H1 (cell line): ENCODE measurements at regions not wholly inside any gene's neighbourhood (a gene's known extent, or its start where the extent isn't known, plus 50 kb on each side); places are given as distances from the start of the nearest gene placed in this dataset.

Source experiments
- CTCF ChIA-PET: fragments of 300-600 bp; sonication (Branson Sonifier 250); formaldehyde crosslinking; loops from one replicate; lab custom pipeline; 2021; ENCODE audit not compliant: partially characterized antibody; lab: Charles Lee
- POLR2A ChIA-PET: fragments of 300-600 bp; sonication (Branson Sonifier 250); formaldehyde crosslinking; loops from one replicate; lab custom pipeline; 2021; ENCODE audit warnings: inconsistent platforms; ENCODE audit not compliant: partially characterized antibody; lab: Charles Lee
- DNase-seq, 2 experiments: peaks; one replicate each; pipeline versions ENCODE4 v3.0.0 to v3.0.0-alpha.2; 2010 to 2022; ENCODE audit warnings: low spot score in 2 of 2, low read depth in 1 of 2, mixed read lengths in 1 of 2
- FAIRE-seq: peaks from 2 replicates; lab custom pipeline; 2011; peaks lifted over from hg19 to GRCh38; lab: Jason Lieb, UNC
- H2AFZ ChIP-seq: 2 replicates; pipeline ENCODE4 v1.8.1; 2012; ENCODE audit warnings: low read length, inconsistent platforms
- H2AK5ac ChIP-seq: 2 replicates; pipeline ENCODE4 v1.6.1; 2013; ENCODE audit warnings: low read depth, low read length
- H2BK120ac ChIP-seq: replicated peaks from 2 replicates; pipeline ENCODE3; 2013; ENCODE audit warnings: low read depth, low read length, inconsistent platforms
- H2BK12ac ChIP-seq: 2 replicates; pipeline ENCODE4 v1.6.1; 2013; ENCODE audit warnings: low read depth, low read length
- H2BK15ac ChIP-seq: 2 replicates; pipeline ENCODE4 v1.6.1; 2013; ENCODE audit warnings: low read length
- H2BK20ac ChIP-seq: 2 replicates; pipeline ENCODE4 v1.6.1; 2013; ENCODE audit warnings: low read length
- H2BK5ac ChIP-seq: 2 replicates; pipeline ENCODE4 v1.6.1; 2013; ENCODE audit warnings: low read depth, low read length
- H3K14ac ChIP-seq: 2 replicates; pipeline ENCODE4 v1.6.1; 2013; ENCODE audit warnings: inconsistent platforms; ENCODE audit not compliant: insufficient read length
- H3K18ac ChIP-seq: 2 replicates; pipeline ENCODE4 v1.6.1; 2013; ENCODE audit warnings: low read length; ENCODE audit errors: extremely low read depth
- H3K23ac ChIP-seq: 2 replicates; pipeline ENCODE4 v1.6.1; 2013; ENCODE audit warnings: inconsistent platforms; ENCODE audit not compliant: insufficient read length
- H3K23me2 ChIP-seq: 2 replicates; pipeline ENCODE4 v1.6.1; 2013; ENCODE audit warnings: low read depth, low read length
- H3K27ac ChIP-seq: 2 replicates; pipeline ENCODE4 v1.6.1; 2011; ENCODE audit warnings: low read depth, low read length, inconsistent platforms
- H3K27me3 ChIP-seq, 4 experiments: replicated peaks in 1 of 4; 1 replicate in 1 of 4; 2 replicates in 3 of 4; pipeline versions ENCODE4 v1.6.1 to v1.8.1; 2011 to 2013; ENCODE audit warnings: low read length in 3 of 4, mild to moderate bottlenecking in 3 of 4, inconsistent platforms in 2 of 4, mixed read lengths in 2 of 4, moderate library complexity in 1 of 4; ENCODE audit not compliant: control insufficient read depth in 3 of 4, insufficient read depth in 3 of 4; ENCODE audit errors: extremely low read depth in 1 of 4
- H3K36me3 ChIP-seq, 4 experiments: 2 replicates each; pipeline versions ENCODE4 v1.6.1 to v1.8.1; 2011 to 2013; ENCODE audit warnings: mild to moderate bottlenecking in 4 of 4, low read length in 3 of 4, moderate library complexity in 2 of 4, control low read depth in 1 of 4, inconsistent platforms in 1 of 4; ENCODE audit not compliant: insufficient read depth in 4 of 4, control insufficient read depth in 2 of 4
- H3K4ac ChIP-seq: replicated peaks from 2 replicates; pipeline ENCODE3; 2013; ENCODE audit warnings: low read length, low read depth, mixed read lengths, inconsistent platforms; ENCODE audit not compliant: insufficient read length
- H3K4me1 ChIP-seq, 4 experiments: replicated peaks in 1 of 4; 1 replicate in 1 of 4; 2 replicates in 3 of 4; pipeline versions ENCODE4 v1.6.1 to v1.8.1; 2011 to 2013; ENCODE audit warnings: low read length in 3 of 4, inconsistent platforms in 2 of 4, mixed read lengths in 1 of 4; ENCODE audit not compliant: insufficient read depth in 4 of 4, control insufficient read depth in 3 of 4
- H3K4me2 ChIP-seq, 2 experiments: 2 replicates each; pipeline versions ENCODE4 v1.6.1 to v1.8.1; 2011 to 2013; ENCODE audit warnings: low read depth in 2 of 2, low read length in 2 of 2, control low read depth in 1 of 2, inconsistent platforms in 1 of 2, mild to moderate bottlenecking in 1 of 2; ENCODE audit not compliant: insufficient read depth in 1 of 2
- H3K4me3 ChIP-seq, 4 experiments: fragments of 200-600, 300-600 bp in 1 of 4; sonication (generic), shearing (Covaris generic), sonication (Bioruptor Twin) in 1 of 4; 2 replicates each; pipeline versions ENCODE4 v1.5.1 to v1.8.1; 2011 to 2016; ENCODE audit warnings: low read length in 4 of 4, low read depth in 3 of 4, control low read depth in 2 of 4, inconsistent platforms in 2 of 4, mild to moderate bottlenecking in 2 of 4, mixed read lengths in 1 of 4, moderate library complexity in 1 of 4; ENCODE audit not compliant: insufficient read depth in 2 of 4; ENCODE audit errors: extremely low read depth in 1 of 4
- H3K56ac ChIP-seq: replicated peaks from 2 replicates; pipeline ENCODE3; 2013; ENCODE audit warnings: low read depth, mild to moderate bottlenecking, mixed read lengths, low read length, inconsistent platforms; ENCODE audit not compliant: insufficient read length
- H3K79me1 ChIP-seq: 2 replicates; pipeline ENCODE4 v1.6.1; 2013; ENCODE audit warnings: low read depth, low read length, control low read depth
- H3K79me2 ChIP-seq, 2 experiments: 2 replicates each; pipeline versions ENCODE4 v1.6.1 to v1.8.1; 2012 to 2013; ENCODE audit warnings: low read length in 2 of 2, mild to moderate bottlenecking in 2 of 2, inconsistent platforms in 1 of 2; ENCODE audit not compliant: insufficient read depth in 2 of 2, control insufficient read depth in 1 of 2
- H3K9ac ChIP-seq, 4 experiments: replicated peaks in 1 of 4; 1 replicate in 1 of 4; 2 replicates in 3 of 4; pipeline versions ENCODE4 v1.6.1 to v1.8.1; 2011 to 2013; ENCODE audit warnings: low read depth in 3 of 4, low read length in 3 of 4, control low read depth in 2 of 4, mild to moderate bottlenecking in 2 of 4, moderate library complexity in 2 of 4, inconsistent platforms in 1 of 4; ENCODE audit errors: extremely low read depth in 1 of 4
- H3K9me3 ChIP-seq, 2 experiments: 2 replicates each; pipeline versions ENCODE4 v1.6.1 to v1.8.1; 2012 to 2013; ENCODE audit warnings: mild to moderate bottlenecking in 2 of 2, moderate library complexity in 2 of 2, control low read depth in 1 of 2, inconsistent platforms in 1 of 2, low read depth in 1 of 2, low read length in 1 of 2, mixed read lengths in 1 of 2; ENCODE audit not compliant: insufficient read depth in 2 of 2
- H4K20me1 ChIP-seq, 2 experiments: replicated peaks in 1 of 2; 2 replicates each; pipeline versions ENCODE3 to v1.8.1; 2011 to 2013; ENCODE audit warnings: inconsistent platforms in 2 of 2, low read length in 2 of 2, mild to moderate bottlenecking in 1 of 2; ENCODE audit not compliant: insufficient read depth in 2 of 2, control insufficient read depth in 1 of 2
- H4K5ac ChIP-seq: 2 replicates; pipeline ENCODE4 v1.6.1; 2013; ENCODE audit warnings: low read length, low read depth, mixed read lengths, inconsistent platforms; ENCODE audit not compliant: insufficient read length
- H4K8ac ChIP-seq: 2 replicates; pipeline ENCODE4 v1.8.0; 2013; ENCODE audit warnings: mild to moderate bottlenecking, moderate library complexity, low read length, inconsistent platforms; ENCODE audit not compliant: insufficient read depth; ENCODE audit errors: extremely low read depth
- H4K91ac ChIP-seq: replicated peaks from 2 replicates; pipeline ENCODE3; 2013; ENCODE audit warnings: low read length, mixed read lengths, inconsistent platforms; ENCODE audit not compliant: insufficient read length
- BCL11A ChIP-seq, 2 experiments: IDR thresholded peaks; one replicate each; pipeline ENCODE4 v1.6.1; 2011; ENCODE audit warnings: low read depth in 2 of 2, low read length in 2 of 2, mild to moderate bottlenecking in 2 of 2
- CBX5 ChIP-seq: fragments of 300-800, 300-1000 bp; sonication (generic); IDR thresholded peaks from 2 replicates; pipeline ENCODE4 v1.7.1; 2016; ENCODE audit warnings: antibody characterized with exemption, low read length, low read depth
- KDM1A ChIP-seq: fragments of 200-600, 300-600 bp; sonication (generic); IDR thresholded peaks from 2 replicates; pipeline ENCODE4 v1.7.1; 2016; ENCODE audit warnings: mild to moderate bottlenecking, low read length, borderline replicate concordance
- KDM5A ChIP-seq: fragments of 200-600 bp; IDR thresholded peaks from 2 replicates; pipeline ENCODE4 v1.7.1; 2012; ENCODE audit warnings: mild to moderate bottlenecking, low read length, inconsistent platforms, mixed read lengths
- NANOG ChIP-seq: IDR thresholded peaks from 2 replicates; pipeline ENCODE4 v1.6.1; 2011; ENCODE audit warnings: low read length, low read depth, mild to moderate bottlenecking, inconsistent platforms; ENCODE audit not compliant: insufficient read depth, poor library complexity, severe bottlenecking
- POLR2AphosphoS5 ChIP-seq: IDR thresholded peaks from 2 replicates; pipeline ENCODE4 v1.6.1; 2011; ENCODE audit warnings: low read depth, low read length
- RAD21 ChIP-seq, 2 experiments: IDR thresholded peaks in 1 of 2; conservative IDR thresholded peaks in 1 of 2; 2 replicates each; pipeline ENCODE4 v1.6.1; 2011; ENCODE audit warnings: low read depth in 2 of 2, low read length in 2 of 2, improper control_type of control experiment in 1 of 2, inconsistent platforms in 1 of 2, mild to moderate bottlenecking in 1 of 2, moderate library complexity in 1 of 2
- RXRA ChIP-seq: IDR thresholded peaks from 2 replicates; pipeline ENCODE4 v1.6.1; 2011; ENCODE audit warnings: low read depth, mild to moderate bottlenecking, low read length, moderate library complexity; ENCODE audit not compliant: insufficient read depth
- SAP30 ChIP-seq: fragments of 300-600 bp; sonication (generic); IDR thresholded peaks from 2 replicates; pipeline ENCODE4 v1.7.1; 2012; ENCODE audit warnings: low read length, moderate library complexity, mild to moderate bottlenecking, inconsistent platforms; ENCODE audit not compliant: insufficient read depth, insufficient replicate concordance
- SP1 ChIP-seq: IDR thresholded peaks from 2 replicates; pipeline ENCODE4 v1.6.1; 2011; ENCODE audit warnings: low read depth, low read length
- WGBS, 2 experiments: shearing (Covaris generic) in 1 of 2; methylation state at CpG; one replicate each; pipeline versions ENCODE4 v1.1.6 to v1.1.7; 2013 to 2015; ENCODE audit warnings: low lambda C conversion rate in 2 of 2, mixed read lengths in 2 of 2, inconsistent platforms in 1 of 2, low coverage in 1 of 2, missing lambda C conversion rate in 1 of 2; ENCODE audit not compliant: insufficient replicate concordance in 2 of 2, insufficient coverage in 1 of 2, insufficient read length in 1 of 2; ENCODE audit errors: extremely low coverage in 1 of 2, missing lambda C conversion rate in 1 of 2; 5-methylcytosine and 5-hydroxymethylcytosine counted together
- TF ChIP-seq, protein P1 (sequence below), 3 experiments: IDR thresholded peaks; 1 replicate in 2 of 3; 2 replicates in 1 of 3; pipeline versions ENCODE4 v1.5.1 to v1.6.1; 2011; ENCODE audit warnings: low read length in 3 of 3, mild to moderate bottlenecking in 3 of 3, inconsistent platforms in 2 of 3, low read depth in 1 of 3, moderate library complexity in 1 of 3; ENCODE audit not compliant: insufficient read depth in 1 of 3; ENCODE audit errors: control extremely low read depth in 1 of 3

DNA sequence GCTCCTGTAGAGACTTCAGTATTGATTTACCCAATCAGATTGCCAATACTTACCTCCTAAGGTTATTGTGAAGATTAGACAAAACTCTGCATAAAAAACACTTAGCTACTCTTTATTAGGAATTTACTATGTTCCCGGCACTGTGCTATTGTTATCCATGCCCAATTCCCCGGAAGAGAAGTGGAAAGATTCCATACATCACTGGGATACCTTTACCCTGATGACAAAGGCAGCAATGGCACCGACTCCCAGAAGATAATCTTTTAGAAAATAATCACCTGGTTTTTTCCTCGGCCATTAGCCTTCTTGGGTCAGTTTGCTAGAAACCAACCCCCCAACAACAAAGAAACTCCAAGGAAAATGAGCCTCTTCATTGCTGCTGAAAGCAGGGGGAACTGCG is 226.0 kb downstream of the SNX18 start:
- H2AFZ ChIP-seq: peak overlapping the region; percentile 82; the same call in 1 of the 2 replicates
- H4K20me1 ChIP-seq: no peaks in the 10 kb centered on the region
- no peak for TF ChIP-seq CBX5
- no peak for TF ChIP-seq KDM5A
- TF ChIP-seq POLR2AphosphoS5: no peak
- no peak for TF ChIP-seq RXRA
- no peak for TF ChIP-seq RAD21 (IDR thresholded peaks at IDR 0.05 in 1 of 2, conservative IDR thresholded peaks at IDR 0.05 in 1 of 2; ENCODE audit: low read depth in 2 of 2, low read length in 2 of 2)
- no peak for TF ChIP-seq SAP30
- TF ChIP-seq SP1: no peak
- TF ChIP-seq, protein P1, sequence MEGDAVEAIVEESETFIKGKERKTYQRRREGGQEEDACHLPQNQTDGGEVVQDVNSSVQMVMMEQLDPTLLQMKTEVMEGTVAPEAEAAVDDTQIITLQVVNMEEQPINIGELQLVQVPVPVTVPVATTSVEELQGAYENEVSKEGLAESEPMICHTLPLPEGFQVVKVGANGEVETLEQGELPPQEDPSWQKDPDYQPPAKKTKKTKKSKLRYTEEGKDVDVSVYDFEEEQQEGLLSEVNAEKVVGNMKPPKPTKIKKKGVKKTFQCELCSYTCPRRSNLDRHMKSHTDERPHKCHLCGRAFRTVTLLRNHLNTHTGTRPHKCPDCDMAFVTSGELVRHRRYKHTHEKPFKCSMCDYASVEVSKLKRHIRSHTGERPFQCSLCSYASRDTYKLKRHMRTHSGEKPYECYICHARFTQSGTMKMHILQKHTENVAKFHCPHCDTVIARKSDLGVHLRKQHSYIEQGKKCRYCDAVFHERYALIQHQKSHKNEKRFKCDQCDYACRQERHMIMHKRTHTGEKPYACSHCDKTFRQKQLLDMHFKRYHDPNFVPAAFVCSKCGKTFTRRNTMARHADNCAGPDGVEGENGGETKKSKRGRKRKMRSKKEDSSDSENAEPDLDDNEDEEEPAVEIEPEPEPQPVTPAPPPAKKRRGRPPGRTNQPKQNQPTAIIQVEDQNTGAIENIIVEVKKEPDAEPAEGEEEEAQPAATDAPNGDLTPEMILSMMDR (IDR thresholded peaks at IDR 0.05; ENCODE audit: control extremely low read depth in 1 of 3, insufficient read depth in 1 of 3, low read depth in 1 of 3, low read length in 3 of 3): no peak
- no peak for TF ChIP-seq BCL11A (IDR thresholded peaks at IDR 0.05; ENCODE audit: low read depth in 2 of 2, low read length in 2 of 2)
- TF ChIP-seq NANOG: no peak
- no peak for TF ChIP-seq KDM1A

More for the DNA sequence above, 226.0 kb downstream of the SNX18 start:
- H2BK12ac ChIP-seq: peak overlapping the region; percentile 70; the same call in 1 of the 2 replicates
- ChIA-PET POLR2A (interaction anchor here (1.1 kb wide), 1 partner anchor 24 kb away, joined by 3 read pairs; no protein-coding TSS in a partner anchor), CTCF (interaction anchor here (0.7 to 3.6 kb wide), 7 partner anchors 14 to 225 kb away, joined by 3 to 21 read pairs (median 3); partner anchors contain the start of gene SNX18)
- no peak overlapping the region for H3K4me2 ChIP-seq
- H3K23me2 ChIP-seq: peaks cover 6% of the 10 kb centered on the region; the same call in 1 of the 2 replicates
- H3K4me3 ChIP-seq: no peak overlapping the region
- H2AK5ac ChIP-seq: no peak overlapping the region
- no peak overlapping the region for H4K91ac ChIP-seq
- no peaks in the 10 kb centered on the region for H3K27me3 ChIP-seq
- 82% methylated on average over 5 of the region's 5 CpGs; no CpG with 5 or more reads in 1 of the 2 experiments for WGBS, 2 experiments
- H2BK5ac ChIP-seq: 0 out of 2 replicates have a peak overlapping the region, but pooled peaks have one; percentile 8
- no peaks in the 10 kb centered on the region for H3K79me2 ChIP-seq
- no peak overlapping the region for H3K4ac ChIP-seq
- H3K9ac ChIP-seq: no peak overlapping the region
- no peak overlapping the region for H4K5ac ChIP-seq
- no peak for FAIRE-seq
- H3K79me1 ChIP-seq: no peaks in the 10 kb centered on the region
- H3K4me1 ChIP-seq: peaks cover 0 to 7% (median 4%) of the 10 kb centered on the region in 4 experiments; a peak in 4 of 7 replicates
- H2BK20ac ChIP-seq: no peak overlapping the region
- H2BK120ac ChIP-seq: no peak overlapping the region
- no peak overlapping the region for H3K56ac ChIP-seq
- no peak overlapping the region for H2BK15ac ChIP-seq
- no peak for DNase-seq
- H3K9me3 ChIP-seq: no peaks in the 10 kb centered on the region
- H3K36me3 ChIP-seq: no peaks in the 10 kb centered on the region
- H3K14ac ChIP-seq: no peak overlapping the region
- H3K27ac ChIP-seq: no peak overlapping the region
- H4K8ac ChIP-seq: no peak overlapping the region
- no peak overlapping the region for H3K18ac ChIP-seq
- no peak overlapping the region for H3K23ac ChIP-seq
